GM13977 (cell line): ENCODE measurements at regions not wholly inside any gene's neighbourhood (a gene's known extent, or its start where the extent isn't known, plus 50 kb on each side); places are given as distances from the start of the nearest gene placed in this dataset.

Experiments used
- DNase-seq: peaks from one replicate; pipeline ENCODE4 v3.0.0; 2012; ENCODE audit warnings: low spot score
- in situ Hi-C: fragments of 300-500 bp; cut with MboI; formaldehyde crosslinking; loops from one replicate; pipeline ENCODE4 v1.12.0; 2022; ENCODE audit warnings: low sequenced_read_pairs, low pct_unique_long_range_greater_than_20kb, mixed read lengths, inconsistent platforms; ENCODE audit not compliant: unreplicated experiment
- TF ChIP-seq, protein P1 (sequence below): IDR thresholded peaks from 2 replicates; pipeline ENCODE4 v1.5.1; 2012; ENCODE audit warnings: mild to moderate bottlenecking, control low read depth; ENCODE audit not compliant: insufficient read depth; ENCODE audit errors: extremely low read depth, missing control alignments

DNA sequence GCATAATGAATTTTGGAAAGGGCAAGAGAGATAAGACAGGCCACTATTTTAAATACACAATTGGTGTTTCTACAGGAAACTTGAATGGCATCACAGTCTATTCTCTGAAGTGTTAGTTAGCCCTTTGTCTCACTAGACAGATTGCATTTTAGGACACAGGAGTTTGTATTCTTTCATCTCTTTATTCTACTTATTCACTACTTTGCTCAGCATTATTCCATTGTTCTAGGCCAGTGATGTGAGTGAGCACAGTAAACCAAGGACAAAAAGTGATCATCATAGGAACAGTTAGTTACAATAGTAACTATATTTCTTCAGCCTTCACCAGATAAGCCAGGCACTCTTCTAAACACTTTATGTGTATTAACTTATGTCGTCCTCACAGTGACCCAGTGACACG is 150.2 kb upstream of the SLCO3A1 start:
- TF ChIP-seq, protein P1, sequence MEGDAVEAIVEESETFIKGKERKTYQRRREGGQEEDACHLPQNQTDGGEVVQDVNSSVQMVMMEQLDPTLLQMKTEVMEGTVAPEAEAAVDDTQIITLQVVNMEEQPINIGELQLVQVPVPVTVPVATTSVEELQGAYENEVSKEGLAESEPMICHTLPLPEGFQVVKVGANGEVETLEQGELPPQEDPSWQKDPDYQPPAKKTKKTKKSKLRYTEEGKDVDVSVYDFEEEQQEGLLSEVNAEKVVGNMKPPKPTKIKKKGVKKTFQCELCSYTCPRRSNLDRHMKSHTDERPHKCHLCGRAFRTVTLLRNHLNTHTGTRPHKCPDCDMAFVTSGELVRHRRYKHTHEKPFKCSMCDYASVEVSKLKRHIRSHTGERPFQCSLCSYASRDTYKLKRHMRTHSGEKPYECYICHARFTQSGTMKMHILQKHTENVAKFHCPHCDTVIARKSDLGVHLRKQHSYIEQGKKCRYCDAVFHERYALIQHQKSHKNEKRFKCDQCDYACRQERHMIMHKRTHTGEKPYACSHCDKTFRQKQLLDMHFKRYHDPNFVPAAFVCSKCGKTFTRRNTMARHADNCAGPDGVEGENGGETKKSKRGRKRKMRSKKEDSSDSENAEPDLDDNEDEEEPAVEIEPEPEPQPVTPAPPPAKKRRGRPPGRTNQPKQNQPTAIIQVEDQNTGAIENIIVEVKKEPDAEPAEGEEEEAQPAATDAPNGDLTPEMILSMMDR: no peak
- no peak for DNase-seq
- in situ Hi-C loops: loop anchor here (25.0 kb wide), 1 partner anchor 384 kb away; no protein-coding TSS in a partner anchor

DNA sequence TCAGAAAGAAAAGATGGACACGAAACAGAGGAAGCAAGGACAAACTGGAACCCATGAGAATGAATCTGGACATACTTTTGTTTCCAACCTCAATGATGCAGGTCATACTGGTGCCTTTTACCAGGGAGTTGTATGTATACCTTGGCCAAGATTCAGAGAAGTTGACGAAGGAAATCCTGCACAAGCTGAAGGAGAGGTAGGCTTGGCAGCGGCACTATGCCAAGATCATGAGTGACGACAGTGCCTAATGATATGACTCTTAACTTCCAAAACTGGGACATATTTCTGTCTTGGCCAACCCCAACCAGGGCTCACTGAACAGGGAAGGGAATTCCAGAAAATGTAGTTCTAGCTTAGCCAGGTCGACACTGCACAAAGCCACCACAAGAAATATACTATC is 149.2 kb upstream of the SLCO3A1 start:
- DNase-seq: no peak
- TF ChIP-seq, protein P1: no peak
- in situ Hi-C loops: loop anchor here (25.0 kb wide), 1 partner anchor 383 kb away; no protein-coding TSS in a partner anchor

DNA sequence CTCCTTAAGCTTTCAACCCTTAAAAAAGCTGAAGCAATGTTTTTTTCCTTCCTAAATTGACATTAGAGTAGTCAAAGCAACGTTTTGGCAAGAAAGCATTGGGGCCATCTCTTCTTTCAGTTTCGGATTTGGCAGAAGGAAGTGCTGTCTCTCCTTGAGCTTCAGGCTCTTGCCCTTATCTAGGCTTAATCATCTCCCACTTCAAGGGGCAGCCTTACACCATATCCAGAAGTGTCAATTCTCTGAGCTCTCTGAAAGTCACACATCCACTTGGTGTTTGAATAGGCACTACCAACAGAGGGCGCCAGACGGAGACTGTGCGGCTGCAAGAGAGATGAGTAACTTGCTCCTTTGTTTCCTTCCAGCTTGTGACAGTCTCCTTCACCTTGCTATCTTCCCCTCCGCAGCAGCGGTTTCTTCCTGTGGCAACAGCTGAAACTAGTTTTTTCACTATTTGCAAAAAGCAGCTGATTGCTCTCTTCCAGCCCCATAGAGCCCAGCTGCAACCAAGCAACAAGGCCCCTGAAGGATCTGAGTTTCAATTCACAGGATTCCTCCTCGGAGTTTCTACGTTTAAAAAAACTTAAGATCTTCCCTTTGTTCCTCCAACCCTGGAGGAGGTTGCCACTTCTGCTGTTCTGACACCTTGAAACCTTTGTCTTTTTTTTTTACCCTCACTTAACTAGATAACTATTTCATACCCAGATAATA is 147.0 kb upstream of the SLCO3A1 start:
- TF ChIP-seq, protein P1: peak; percentile 75
- in situ Hi-C loops: loop anchor here (25.0 kb wide), 1 partner anchor 381 kb away; no protein-coding TSS in a partner anchor
- peak; percentile 31 for DNase-seq

DNA sequence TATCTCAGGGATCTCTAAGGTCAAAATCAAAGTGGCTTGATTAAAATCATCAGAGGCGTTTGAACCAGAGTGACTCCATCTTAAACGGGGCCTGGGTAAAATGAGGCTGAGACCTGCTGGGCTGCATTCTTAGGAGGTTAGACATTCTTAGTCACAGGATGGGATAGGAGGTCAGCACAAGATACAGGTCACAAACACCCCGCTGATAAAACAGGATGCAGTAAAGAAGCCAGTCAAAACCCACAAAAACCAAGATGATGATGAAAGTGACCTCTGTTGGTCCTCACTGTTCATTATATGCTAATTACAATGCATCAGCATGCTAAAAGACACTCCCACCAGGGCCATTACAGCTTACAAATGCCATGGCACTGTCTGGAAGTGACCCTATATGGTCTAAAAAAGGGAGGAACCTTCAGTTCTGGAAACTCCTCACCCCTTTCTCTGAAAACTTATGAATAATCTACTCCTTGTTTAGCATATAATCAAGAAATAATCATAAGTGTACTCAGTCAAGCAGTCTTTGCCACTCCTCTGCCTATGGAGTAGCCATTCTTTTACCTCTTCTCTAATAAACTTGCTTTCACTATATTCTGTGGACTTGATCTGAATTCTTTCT is 143.3 kb upstream of the SLCO3A1 start:
- TF ChIP-seq, protein P1: no peak
- in situ Hi-C loops: loop anchor here (25.0 kb wide), 1 partner anchor 377 kb away; no protein-coding TSS in a partner anchor
- DNase-seq: no peak

DNA sequence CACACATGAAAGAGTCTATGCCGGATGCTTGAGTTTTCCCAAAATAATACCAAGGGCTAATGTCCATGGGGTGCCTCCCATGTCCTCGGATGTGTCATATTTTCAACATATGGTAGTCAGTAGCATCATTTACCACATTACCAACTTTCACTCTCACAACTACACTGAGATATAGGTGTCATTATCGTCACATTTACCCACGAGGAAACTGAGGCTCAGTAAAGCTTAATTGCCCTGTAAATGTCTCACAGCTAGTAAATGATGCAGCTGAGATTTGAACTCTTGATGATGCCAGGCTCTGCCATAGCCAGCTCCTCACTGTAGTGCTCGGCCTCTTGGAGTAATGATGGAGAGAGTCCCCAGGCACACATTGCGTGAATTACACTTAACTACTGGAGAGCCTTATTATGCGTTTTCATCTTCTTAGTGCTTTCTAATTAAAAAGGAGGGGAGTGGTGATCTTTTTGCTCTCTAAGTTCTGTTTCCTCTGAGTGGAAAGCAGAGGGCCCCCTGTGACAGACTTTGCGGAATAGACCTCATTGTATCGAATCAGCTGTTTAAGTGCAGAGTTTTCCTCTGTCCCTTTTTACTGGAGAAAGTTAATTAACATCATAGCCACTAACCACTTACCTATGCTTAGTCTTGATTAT is 142.0 kb upstream of the SLCO3A1 start:
- no peak for DNase-seq
- in situ Hi-C loops: loop anchor here (25.0 kb wide), 1 partner anchor 376 kb away; no protein-coding TSS in a partner anchor
- TF ChIP-seq, protein P1: no peak

DNA sequence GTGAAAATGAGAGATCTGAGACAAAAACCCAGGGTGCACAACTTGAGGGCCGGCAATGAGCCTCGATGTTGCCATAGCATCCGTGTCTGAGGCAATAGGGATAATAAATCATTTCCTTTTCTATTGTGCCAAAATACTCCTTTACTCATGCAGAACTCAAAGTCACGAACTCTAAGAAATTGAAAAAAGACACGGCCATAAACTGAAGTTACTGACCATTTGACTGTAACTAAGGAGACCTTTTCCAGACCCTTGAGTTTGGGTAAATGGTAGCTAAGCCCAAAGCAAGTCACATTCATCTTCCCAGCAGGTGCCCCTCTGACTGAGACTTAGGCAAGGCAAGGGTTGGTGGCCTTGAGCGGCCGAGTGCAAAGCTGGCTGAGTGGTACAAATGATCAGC is 141.2 kb upstream of the SLCO3A1 start:
- TF ChIP-seq, protein P1: no peak
- in situ Hi-C loops: loop anchor here (25.0 kb wide), 1 partner anchor 375 kb away; no protein-coding TSS in a partner anchor
- DNase-seq: no peak
